SK-N-MC (cell line): ENCODE measurements at regions not wholly inside any gene's neighbourhood (a gene's known extent, or its start where the extent isn't known, plus 50 kb on each side); places are given as distances from the start of the nearest gene placed in this dataset.

Source experiments
- EZH2 ChIP-seq: fragments of 200-600 bp; sonication (generic); IDR thresholded peaks from one replicate; pipeline ENCODE4 v1.6.1; 2017; ENCODE audit warnings: antibody characterized with exemption
- POLR2AphosphoS5 ChIP-seq: IDR thresholded peaks from 2 replicates; pipeline ENCODE4 v1.6.1; 2012; ENCODE audit warnings: mild to moderate bottlenecking, low read depth, low read length, borderline replicate concordance

GRCh38 chr10:2641028-2641427 is 426.3 kb upstream of the PFKP start:
- no peak for TF ChIP-seq EZH2
- TF ChIP-seq POLR2AphosphoS5, result no peak
